Stimulated activated CD8-positive, alpha-beta memory T cell treated with anti-CD3 and anti-CD28 coated beads, Interleukin-12 subunit alpha, Interleukin-12 subunit beta, amount 100 ng/mL, for 24 hours (primary cell): ENCODE measurements at regions not wholly inside any gene's neighbourhood (a gene's known extent, or its start where the extent isn't known, plus 50 kb on each side); places are given as distances from the start of the nearest gene placed in this dataset.
"Not testable (repeated sequence)": the region's sequence is repeated elsewhere in the genome, so short reads cannot be mapped to it uniquely, and the experiment has no call there.

Experiments used
- DNase-seq: peaks from one replicate; pipeline ENCODE4 v3.0.0-alpha.2; 2020; ENCODE audit errors: extremely low read depth

DNA sequence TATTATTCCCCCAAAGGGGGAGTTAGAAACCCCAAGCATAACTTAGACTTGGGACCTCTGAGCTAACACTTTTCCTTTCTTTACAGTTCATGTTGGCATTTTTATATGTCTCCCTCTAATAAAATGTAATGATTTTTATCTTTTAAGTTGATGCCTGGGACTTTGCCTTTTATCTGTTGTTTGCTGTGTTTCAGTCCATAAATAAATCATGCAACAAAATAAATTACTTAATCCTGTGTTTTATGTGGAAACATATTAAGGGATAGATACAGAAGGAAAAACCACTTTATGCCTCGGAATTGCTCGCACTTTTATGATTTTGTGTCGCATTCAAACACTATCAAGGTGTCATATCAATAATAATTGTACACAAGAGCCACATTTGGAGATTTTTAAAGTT lies 93.7 kb upstream of the TBC1D5 start:
- DNase-seq: no peak

DNA sequence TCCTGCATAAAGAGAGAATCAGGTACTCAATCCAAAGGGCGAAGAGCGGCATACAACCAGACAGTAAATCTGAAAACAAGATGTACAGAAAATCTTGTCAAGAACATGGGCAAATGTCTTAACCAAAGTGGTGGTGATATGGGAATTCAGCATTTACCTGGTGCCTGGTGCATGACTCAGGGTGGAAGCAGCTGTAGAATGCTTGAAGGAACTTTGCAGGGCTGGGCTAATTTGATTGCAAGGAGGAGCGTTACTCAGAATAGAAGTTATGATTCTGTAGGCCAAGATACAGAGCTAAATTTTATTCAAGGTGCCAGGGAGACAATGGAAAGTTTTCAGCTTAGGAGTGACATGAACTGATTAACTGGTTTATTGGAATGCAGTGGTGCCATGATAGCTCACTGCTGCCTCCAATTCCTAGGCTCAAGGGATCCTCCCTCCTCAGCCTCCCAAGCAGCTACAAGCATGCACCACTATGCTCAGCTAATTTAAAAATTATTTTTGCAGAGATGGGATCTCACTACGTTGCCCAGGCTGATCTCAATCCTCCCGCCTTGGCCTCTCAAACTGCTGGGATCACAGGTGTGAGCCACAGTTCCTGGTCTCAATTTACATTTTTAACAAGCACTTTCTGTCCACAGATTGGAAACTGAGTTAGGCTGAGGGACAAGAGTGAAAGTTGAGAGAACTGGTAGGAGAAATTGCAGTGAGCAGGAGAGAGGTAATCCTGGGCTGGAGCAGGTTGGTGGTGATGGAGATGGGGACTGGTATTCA lies 91.5 kb upstream of the TBC1D5 start:
- DNase-seq: no peak

DNA sequence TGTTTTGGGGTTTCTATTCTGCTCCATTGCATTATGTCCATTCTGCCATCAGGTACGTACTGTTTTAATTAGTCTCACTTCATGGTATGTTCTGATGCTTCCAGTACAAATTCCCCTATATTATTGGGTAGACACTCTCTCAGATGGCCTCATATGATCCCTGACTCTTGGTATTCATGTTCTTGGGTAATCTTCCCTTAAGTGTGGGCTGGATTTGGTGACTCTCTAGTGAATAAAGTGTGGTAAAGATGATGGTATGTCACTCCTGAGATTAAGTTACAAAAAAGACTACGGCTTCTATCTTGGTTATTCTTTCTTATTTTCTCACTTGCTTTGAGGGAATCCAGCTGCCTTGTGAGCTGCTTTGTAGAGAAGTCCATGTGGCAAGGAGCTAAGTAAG lies 89.6 kb upstream of the TBC1D5 start:
- DNase-seq: no peak

DNA sequence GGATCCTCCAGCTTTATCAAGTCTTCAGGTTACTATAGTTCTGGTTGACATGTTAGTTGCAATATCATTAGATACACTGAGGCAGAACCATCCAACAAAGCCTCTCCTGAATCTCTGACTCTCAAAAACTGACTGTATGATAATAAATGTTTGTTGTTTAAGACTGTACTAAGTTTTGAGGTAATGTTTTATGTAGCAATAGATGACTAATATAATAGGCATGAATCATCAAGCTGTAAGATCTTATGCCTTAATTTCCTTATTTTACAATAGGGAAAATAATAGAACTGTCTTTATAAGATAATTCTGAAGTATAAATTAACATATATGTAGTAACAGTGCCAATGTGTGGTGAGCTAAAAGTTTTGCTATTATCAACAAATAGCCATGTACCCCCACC lies 88.9 kb upstream of the TBC1D5 start:
- DNase-seq: no peak

- DNase-seq: no peak
These were observed 88.4 kb upstream of the TBC1D5 start for GRCh38 chr3:17830788-17831187.

DNA sequence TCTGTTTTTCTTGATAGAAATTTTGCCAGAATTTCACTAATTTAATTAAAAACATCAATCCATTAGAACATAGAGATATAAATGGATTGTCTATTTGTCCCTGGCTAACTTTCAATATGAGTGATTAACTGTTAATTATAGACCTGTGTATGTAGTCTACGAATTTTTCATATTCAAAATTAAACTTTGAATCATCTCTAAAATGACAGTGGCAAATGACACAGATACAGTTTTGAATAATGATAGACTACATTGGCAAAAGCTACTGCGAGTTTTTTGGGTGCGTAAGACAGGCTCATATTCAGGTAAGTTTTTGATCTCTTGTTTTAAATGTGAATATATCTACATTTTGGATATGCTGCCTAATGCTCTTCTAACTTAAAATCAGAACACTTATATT lies 86.0 kb upstream of the TBC1D5 start:
- DNase-seq: no peak

- no peak for DNase-seq
These were observed 82.9 kb upstream of the TBC1D5 start for GRCh38 chr3:17825298-17825697.

DNA sequence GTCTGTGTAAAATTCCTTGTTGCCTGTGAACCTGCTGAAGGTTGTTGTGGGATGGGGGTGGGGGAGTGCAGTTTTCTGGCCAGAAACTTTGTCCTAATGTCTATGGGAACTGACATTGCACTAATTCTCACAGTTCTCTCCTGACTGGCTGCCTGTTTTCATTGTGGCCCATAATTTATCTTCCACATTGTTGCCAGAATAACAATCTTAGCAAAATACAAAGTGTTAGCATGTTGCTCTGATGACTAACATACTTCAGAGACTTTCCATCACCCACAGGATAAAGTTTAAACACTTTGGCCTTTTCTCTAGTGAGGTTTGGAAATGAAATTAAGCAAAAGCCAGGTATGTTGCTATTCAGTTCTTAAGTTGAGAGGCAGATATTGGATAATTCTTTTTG lies 81.4 kb upstream of the TBC1D5 start:
- DNase-seq: no peak

- DNase-seq: no peak
These were observed 80.6 kb upstream of the TBC1D5 start for GRCh38 chr3:17823036-17823435.

GRCh38 chr3:17820704-17821103 lies 78.3 kb upstream of the TBC1D5 start:
- no peak for DNase-seq

- no peak for DNase-seq
These were observed 77.8 kb upstream of the TBC1D5 start for GRCh38 chr3:17820275-17820674.

DNA sequence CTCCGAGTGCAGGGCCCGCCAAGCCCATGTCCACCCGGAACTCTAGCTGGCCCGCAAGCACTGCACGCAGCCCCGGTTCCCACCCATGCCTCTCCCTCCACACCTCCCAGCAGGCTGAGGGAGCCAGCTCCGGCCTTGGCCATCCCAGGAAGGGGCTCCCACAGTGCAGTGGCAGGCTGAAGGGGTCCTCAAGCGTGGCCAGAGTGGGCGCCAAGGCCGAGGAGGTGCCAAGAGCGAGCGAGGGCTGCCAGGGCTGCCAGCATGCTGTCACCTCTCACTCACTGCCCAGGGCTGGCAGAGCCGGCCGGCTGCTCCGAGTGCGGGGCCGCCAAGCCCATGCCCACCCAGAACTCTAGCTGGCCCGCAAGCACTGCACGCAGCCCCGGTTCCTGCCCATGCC lies 75.5 kb upstream of the TBC1D5 start:
- not testable (repeated sequence) for DNase-seq

GRCh38 chr3:17817545-17817944 lies 75.1 kb upstream of the TBC1D5 start:
- no peak for DNase-seq

DNA sequence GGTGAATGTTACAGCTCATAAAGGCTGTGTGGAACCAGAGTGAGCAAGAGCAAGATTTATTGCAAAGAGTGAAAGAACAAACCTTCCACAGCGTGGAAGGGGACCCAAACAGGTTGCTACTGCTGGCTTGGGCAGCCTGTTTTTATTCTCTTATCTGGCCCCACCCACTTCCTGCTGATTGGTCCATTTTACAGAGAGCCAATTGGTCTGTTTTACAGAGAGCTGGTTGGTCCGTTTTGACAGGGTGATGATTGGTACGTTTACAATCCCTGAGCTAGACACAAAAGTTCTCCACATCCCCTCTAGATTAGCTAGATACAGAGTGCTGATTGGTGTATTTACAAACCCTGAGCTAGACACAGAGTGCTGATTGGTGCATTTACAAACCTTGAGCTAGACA lies 74.4 kb upstream of the TBC1D5 start:
- DNase-seq: not testable (repeated sequence)

GRCh38 chr3:17812328-17812727 lies 69.9 kb upstream of the TBC1D5 start:
- DNase-seq: not testable (repeated sequence)

- no peak for DNase-seq
These were observed 69.2 kb upstream of the TBC1D5 start for GRCh38 chr3:17811646-17812045.

- no peak for DNase-seq
These were observed 68.3 kb upstream of the TBC1D5 start for GRCh38 chr3:17810759-17811158.

- DNase-seq: no peak
These were observed 66.6 kb upstream of the TBC1D5 start for GRCh38 chr3:17808994-17809393.

GRCh38 chr3:17806876-17807275 lies 64.4 kb upstream of the TBC1D5 start:
- DNase-seq: no peak

DNA sequence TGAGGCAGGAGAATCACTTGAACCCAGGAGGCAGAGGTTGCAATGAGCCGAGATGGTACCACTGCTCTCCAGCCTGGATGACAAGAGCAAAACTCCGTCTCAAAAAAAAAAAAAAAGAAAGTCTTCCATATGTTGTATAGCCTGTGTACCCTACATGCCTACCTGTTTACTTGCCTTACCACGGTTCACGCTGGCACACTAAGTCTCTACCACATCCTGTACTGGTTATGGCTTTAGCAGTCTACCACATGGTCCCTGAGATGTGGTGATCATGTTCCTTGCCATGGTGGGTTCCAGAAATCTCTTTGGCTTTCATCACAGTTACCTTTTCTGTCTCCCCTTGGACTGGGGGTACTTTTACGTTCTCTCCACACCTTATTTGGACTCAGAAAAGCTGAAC lies 63.8 kb upstream of the TBC1D5 start:
- DNase-seq: no peak

DNA sequence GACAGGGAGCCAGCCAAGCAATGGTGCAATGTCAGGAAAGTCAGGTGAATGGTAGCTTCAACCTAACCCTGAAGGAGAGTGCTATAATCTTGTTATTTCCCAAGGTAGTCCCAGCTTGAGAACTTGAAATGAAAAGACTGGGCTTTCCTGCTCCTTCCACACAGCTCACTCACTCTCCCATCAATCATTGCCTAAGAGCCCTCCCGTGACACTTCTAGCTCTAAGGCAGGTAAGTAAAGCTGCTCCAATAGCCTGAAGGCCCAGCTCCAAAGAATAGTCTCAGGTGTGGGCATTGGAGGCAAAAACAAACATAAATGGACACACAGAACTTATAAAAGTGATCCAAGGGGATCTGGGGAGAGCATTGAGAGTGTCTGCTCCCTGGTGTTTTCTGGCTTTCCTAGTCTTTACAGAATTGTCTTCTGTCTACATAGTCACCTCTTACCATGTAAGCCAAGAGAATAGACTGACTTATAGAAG lies 63.1 kb upstream of the TBC1D5 start:
- no peak for DNase-seq

- DNase-seq: no peak
These were observed 60.5 kb upstream of the TBC1D5 start for GRCh38 chr3:17802950-17803349.

GRCh38 chr3:17801131-17801530 lies 58.7 kb upstream of the TBC1D5 start:
- DNase-seq: no peak

DNA sequence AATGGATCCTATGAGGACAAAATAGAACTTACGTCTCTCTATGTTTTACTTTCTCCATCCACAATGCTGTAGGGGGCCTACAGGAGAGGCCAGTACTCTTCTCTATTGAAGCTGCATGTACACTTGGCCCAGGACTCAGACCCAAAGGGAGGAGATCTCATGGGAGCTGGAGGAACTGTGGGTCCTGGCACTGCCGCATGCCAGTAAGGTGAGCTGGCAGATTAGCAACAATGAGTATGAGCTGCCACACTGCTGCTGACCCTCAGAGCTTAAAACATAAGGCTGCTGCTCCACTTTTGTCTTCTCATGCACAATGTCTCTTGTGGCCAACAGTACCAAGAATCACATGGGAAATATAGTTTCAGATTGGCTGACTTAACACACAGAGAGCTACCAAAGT lies 57.8 kb upstream of the TBC1D5 start:
- DNase-seq: no peak
